ENCODE measurements at regions not wholly inside any gene's neighbourhood (a gene's known extent, or its start where the extent isn't known, plus 50 kb on each side); places are given as distances from the start of the nearest gene placed in this dataset.

GRCh38 chr3:21927261-21927660 lies 176.3 kb upstream of the ZNF385D start:
- ATAC-seq = no peak
- TF ChIP-seq ZFP3 (CRISPR knock-in tag; IDR thresholded peaks at IDR 0.05) = no peak
- TF ChIP-seq BACH2 (CRISPR knock-in tag; IDR thresholded peaks at IDR 0.05; ENCODE audit: borderline replicate concordance) = no peak
- TF ChIP-seq ZNF8 (CRISPR knock-in tag; IDR thresholded peaks at IDR 0.05) = no peak
- TF ChIP-seq ESRRG (CRISPR knock-in tag; IDR thresholded peaks at IDR 0.05) = no peak
- TF ChIP-seq TCF4 (CRISPR knock-in tag; IDR thresholded peaks at IDR 0.05; ENCODE audit: borderline replicate concordance) = no peak
- no peak for TF ChIP-seq ZNF565 (CRISPR knock-in tag; conservative IDR thresholded peaks at IDR 0.05; ENCODE audit: low read depth)
- no peak for TF ChIP-seq SNAI2 (CRISPR knock-in tag; IDR thresholded peaks at IDR 0.05)
- no peak for TF ChIP-seq POU6F1 (CRISPR knock-in tag; IDR thresholded peaks at IDR 0.05; ENCODE audit: borderline replicate concordance, low read depth)
- TF ChIP-seq ZC3H10 (CRISPR knock-in tag; IDR thresholded peaks at IDR 0.05) = no peak
- no peak for TF ChIP-seq TSHZ2 (CRISPR knock-in tag; IDR thresholded peaks at IDR 0.05)
- TF ChIP-seq ZFP30 (CRISPR knock-in tag; IDR thresholded peaks at IDR 0.05) = no peak
- TF ChIP-seq GLIS3 (CRISPR knock-in tag; IDR thresholded peaks at IDR 0.05) = no peak
- no peak for TF ChIP-seq PATZ1 (CRISPR knock-in tag; IDR thresholded peaks at IDR 0.05; ENCODE audit: borderline replicate concordance)
- TF ChIP-seq TOX (CRISPR knock-in tag; IDR thresholded peaks at IDR 0.05; ENCODE audit: borderline replicate concordance) = no peak
- no peak for TF ChIP-seq OSR1 (CRISPR knock-in tag; IDR thresholded peaks at IDR 0.05)
- no peak for TF ChIP-seq CSDC2 (CRISPR knock-in tag; IDR thresholded peaks at IDR 0.05)

GRCh38 chr3:21934591-21934990 lies 183.6 kb upstream of the ZNF385D start:
- ATAC-seq = no peak
- no peak for TF ChIP-seq TOX (CRISPR knock-in tag; IDR thresholded peaks at IDR 0.05; ENCODE audit: borderline replicate concordance)
- TF ChIP-seq ZNF565 (CRISPR knock-in tag; conservative IDR thresholded peaks at IDR 0.05; ENCODE audit: low read depth) = no peak

GRCh38 chr3:21936207-21936606 lies 185.2 kb upstream of the ZNF385D start:
- TF ChIP-seq ZFP3 (CRISPR knock-in tag; IDR thresholded peaks at IDR 0.05) = no peak
- TF ChIP-seq ZC3H10 (CRISPR knock-in tag; IDR thresholded peaks at IDR 0.05) = no peak
- TF ChIP-seq CSRNP3 (CRISPR knock-in tag; IDR thresholded peaks at IDR 0.05) = no peak
- no peak for TF ChIP-seq PATZ1 (CRISPR knock-in tag; IDR thresholded peaks at IDR 0.05; ENCODE audit: borderline replicate concordance)
- ATAC-seq = no peak

- no peak for ATAC-seq
- TF ChIP-seq OSR1 (CRISPR knock-in tag; IDR thresholded peaks at IDR 0.05) = no peak
- no peak for TF ChIP-seq CREB5 (CRISPR knock-in tag; IDR thresholded peaks at IDR 0.05; ENCODE audit: low read depth)
- no peak for TF ChIP-seq SNAI2 (CRISPR knock-in tag; IDR thresholded peaks at IDR 0.05)
- no peak for TF ChIP-seq PATZ1 (CRISPR knock-in tag; IDR thresholded peaks at IDR 0.05; ENCODE audit: borderline replicate concordance)
- TF ChIP-seq TSHZ2 (CRISPR knock-in tag; IDR thresholded peaks at IDR 0.05) = no peak
- TF ChIP-seq BACH2 (CRISPR knock-in tag; IDR thresholded peaks at IDR 0.05; ENCODE audit: borderline replicate concordance) = no peak
- no peak for TF ChIP-seq ZFP3 (CRISPR knock-in tag; IDR thresholded peaks at IDR 0.05)
- no peak for TF ChIP-seq PPARA (CRISPR knock-in tag; IDR thresholded peaks at IDR 0.05; ENCODE audit: borderline replicate concordance)
- no peak for TF ChIP-seq ZNF8 (CRISPR knock-in tag; IDR thresholded peaks at IDR 0.05)
Observed at GRCh38 chr3:21938267-21938681, 187.3 kb upstream of the ZNF385D start.

Measured in SK-N-SH treated with all-trans-retinoic acid at 6 μM for 48 hours (cell line).